Trophoblast cell (in vitro differentiated cells and primary cell): ENCODE measurements at regions not wholly inside any gene's neighbourhood (a gene's known extent, or its start where the extent isn't known, plus 50 kb on each side); places are given as distances from the start of the nearest gene placed in this dataset.

Experiments used
- DNase-seq, 2 donors: peaks; one replicate each; pipeline ENCODE4 v3.0.0-alpha.2; 2016
- H2AFZ ChIP-seq: 2 replicates; pipeline ENCODE4 v1.6.1; 2013; ENCODE audit warnings: low read length, moderate library complexity, mild to moderate bottlenecking; ENCODE audit not compliant: insufficient read depth, poor library complexity
- H2AK5ac ChIP-seq: 2 replicates; pipeline ENCODE4 v1.6.1; 2013; ENCODE audit warnings: mild to moderate bottlenecking, low read length
- H2BK120ac ChIP-seq: 2 replicates; pipeline ENCODE4 v1.6.1; 2013; ENCODE audit warnings: low read length, mild to moderate bottlenecking, moderate library complexity; ENCODE audit not compliant: insufficient read depth, poor library complexity
- H2BK12ac ChIP-seq: 2 replicates; pipeline ENCODE4 v1.6.1; 2013; ENCODE audit warnings: mild to moderate bottlenecking, low read length, moderate library complexity
- H2BK5ac ChIP-seq: 2 replicates; pipeline ENCODE4 v1.6.1; 2013; ENCODE audit warnings: low read length, low read depth, moderate library complexity, mild to moderate bottlenecking; ENCODE audit not compliant: poor library complexity
- H3K14ac ChIP-seq: 2 replicates; pipeline ENCODE4 v1.6.1; 2013; ENCODE audit warnings: mild to moderate bottlenecking, low read length
- H3K18ac ChIP-seq: 2 replicates; pipeline ENCODE4 v1.6.1; 2013; ENCODE audit warnings: mild to moderate bottlenecking, low read length
- H3K23ac ChIP-seq: 2 replicates; pipeline ENCODE4 v1.6.1; 2013; ENCODE audit warnings: low read length
- H3K27ac ChIP-seq: 2 replicates; pipeline ENCODE4 v1.5.1; 2013; ENCODE audit warnings: low read depth, mild to moderate bottlenecking, inconsistent platforms, low read length, moderate library complexity
- H3K27me3 ChIP-seq: 2 replicates; pipeline ENCODE4 v1.6.1; 2013; ENCODE audit warnings: inconsistent platforms, mild to moderate bottlenecking, low read length, moderate library complexity; ENCODE audit not compliant: insufficient read depth
- H3K36me3 ChIP-seq, 2 experiments: 1 replicate in 1 of 2; 2 replicates in 1 of 2; pipeline ENCODE4 v1.6.1; 2013; ENCODE audit warnings: low read length in 2 of 2, mild to moderate bottlenecking in 2 of 2, moderate library complexity in 1 of 2; ENCODE audit not compliant: insufficient read depth in 2 of 2, control insufficient read depth in 1 of 2
- H3K4ac ChIP-seq: 2 replicates; pipeline ENCODE4 v1.6.1; 2013; ENCODE audit warnings: low read depth, mild to moderate bottlenecking, low read length, moderate library complexity
- H3K4me1 ChIP-seq, 2 experiments: 1 replicate in 1 of 2; 2 replicates in 1 of 2; pipeline ENCODE4 v1.6.1; 2013; ENCODE audit warnings: low read length in 2 of 2, mild to moderate bottlenecking in 2 of 2, moderate library complexity in 1 of 2; ENCODE audit not compliant: insufficient read depth in 2 of 2, control insufficient read depth in 1 of 2
- H3K4me2 ChIP-seq: 2 replicates; pipeline ENCODE4 v1.6.1; 2013; ENCODE audit warnings: inconsistent platforms, mild to moderate bottlenecking, low read length, moderate library complexity
- H3K4me3 ChIP-seq: 2 replicates; pipeline ENCODE4 v1.5.1; 2013; ENCODE audit warnings: mild to moderate bottlenecking, low read depth, low read length, inconsistent platforms
- H3K79me1 ChIP-seq: one replicate; pipeline ENCODE4 v1.6.1; 2013; ENCODE audit warnings: low read length
- H3K79me2 ChIP-seq: 2 replicates; pipeline ENCODE4 v1.6.1; 2013; ENCODE audit warnings: low read length, mild to moderate bottlenecking; ENCODE audit not compliant: control insufficient read depth, insufficient read depth, poor library complexity
- H3K9ac ChIP-seq: 2 replicates; pipeline ENCODE4 v1.6.1; 2013; ENCODE audit warnings: mild to moderate bottlenecking, low read length
- H3K9me3 ChIP-seq: 2 replicates; pipeline ENCODE4 v1.6.1; 2013; ENCODE audit warnings: low read depth, mild to moderate bottlenecking, control low read depth, inconsistent platforms, low read length; ENCODE audit not compliant: insufficient read depth
- H4K12ac ChIP-seq: 2 replicates; pipeline ENCODE4 v1.6.1; 2013; ENCODE audit warnings: low read depth, mild to moderate bottlenecking, low read length, moderate library complexity
- H4K8ac ChIP-seq: 2 replicates; pipeline ENCODE4 v1.6.1; 2013; ENCODE audit warnings: low read depth, mild to moderate bottlenecking, low read length, moderate library complexity
- H4K91ac ChIP-seq: one replicate; pipeline ENCODE4 v1.6.1; 2013; ENCODE audit warnings: low read depth, mild to moderate bottlenecking, low read length, moderate library complexity
- WGBS: extraction: QIAGEN DNeasy Blood & Tissue Kit; methylation state at CpG from one replicate; pipeline ENCODE4 v1.1.7; 2013; ENCODE audit warnings: missing lambda C conversion rate; ENCODE audit not compliant: insufficient read length, insufficient coverage; ENCODE audit errors: extremely low coverage; 5-methylcytosine and 5-hydroxymethylcytosine counted together

- Histone ChIP-seq H3K18ac (no peak overlapping the region), H4K8ac (no peak overlapping the region), H3K27ac (no peak overlapping the region), H3K4me1 (no peaks in the 10 kb centered on the region), H2BK12ac (no peak overlapping the region), H2AFZ (no peak overlapping the region), H4K12ac (no peak overlapping the region), H3K4me3 (no peak overlapping the region), H3K14ac (no peak overlapping the region), H3K9me3 (no peaks in the 10 kb centered on the region), H3K4me2 (no peak overlapping the region), H3K9ac (no peak overlapping the region), H3K79me1 (no peaks in the 10 kb centered on the region), H3K79me2 (no peaks in the 10 kb centered on the region), H3K4ac (no peak overlapping the region), H2AK5ac (no peak overlapping the region), H3K36me3 (no peaks in the 10 kb centered on the region), H2BK5ac (no peak overlapping the region), H3K27me3 (no peaks in the 10 kb centered on the region), H4K91ac (no peak overlapping the region), H2BK120ac (no peak overlapping the region), H3K23ac (no peak overlapping the region)
- peak; percentile 2 to 70 for DNase-seq
These were observed 225.3 kb upstream of the FAM83B start for GRCh38 chr6:54621285-54621684.

GRCh38 chr6:54624216-54624615 lies 222.4 kb upstream of the FAM83B start:
- Histone ChIP-seq H3K27me3 (no peaks in the 10 kb centered on the region), H3K79me1 (no peaks in the 10 kb centered on the region), H3K14ac (no peak overlapping the region), H2BK5ac (no peak overlapping the region), H2BK120ac (no peak overlapping the region), H3K9me3 (no peaks in the 10 kb centered on the region), H3K27ac (no peak overlapping the region), H3K4me2 (no peak overlapping the region), H3K23ac (no peak overlapping the region), H2AK5ac (no peak overlapping the region), H4K8ac (no peak overlapping the region), H3K18ac (no peak overlapping the region), H3K79me2 (no peaks in the 10 kb centered on the region), H3K4me3 (no peak overlapping the region), H2AFZ (no peak overlapping the region), H4K12ac (no peak overlapping the region), H3K36me3 (no peaks in the 10 kb centered on the region), H3K9ac (no peak overlapping the region), H3K4me1 (no peaks in the 10 kb centered on the region), H2BK12ac (no peak overlapping the region), H4K91ac (no peak overlapping the region), H3K4ac (no peak overlapping the region)
- DNase-seq, result no peak
- no CpG with 5 or more reads among the region's 1 CpG for WGBS

GRCh38 chr6:54624779-54625178 lies 221.8 kb upstream of the FAM83B start:
- Histone ChIP-seq H2BK5ac (no peak overlapping the region), H3K18ac (no peak overlapping the region), H2BK120ac (no peak overlapping the region), H3K4me3 (no peak overlapping the region), H3K9ac (no peak overlapping the region), H3K4me2 (no peak overlapping the region), H2AFZ (no peak overlapping the region), H3K23ac (no peak overlapping the region), H3K27me3 (no peaks in the 10 kb centered on the region), H3K9me3 (no peaks in the 10 kb centered on the region), H3K4me1 (no peaks in the 10 kb centered on the region), H3K36me3 (no peaks in the 10 kb centered on the region), H4K8ac (no peak overlapping the region), H3K14ac (no peak overlapping the region), H4K91ac (no peak overlapping the region), H3K4ac (no peak overlapping the region), H4K12ac (no peak overlapping the region), H3K27ac (no peak overlapping the region), H2AK5ac (no peak overlapping the region), H3K79me1 (no peaks in the 10 kb centered on the region), H3K79me2 (no peaks in the 10 kb centered on the region), H2BK12ac (no peak overlapping the region)
- no peak for DNase-seq
- WGBS, result no CpG with 5 or more reads among the region's 5 CpGs

GRCh38 chr6:54629131-54629530 lies 217.4 kb upstream of the FAM83B start:
- Histone ChIP-seq H4K8ac (no peak overlapping the region), H3K27me3 (no peaks in the 10 kb centered on the region), H3K9me3 (no peaks in the 10 kb centered on the region), H2BK120ac (no peak overlapping the region), H3K14ac (no peak overlapping the region), H3K27ac (no peak overlapping the region), H2BK5ac (no peak overlapping the region), H4K91ac (no peak overlapping the region), H3K79me1 (no peaks in the 10 kb centered on the region), H3K18ac (no peak overlapping the region), H3K79me2 (no peaks in the 10 kb centered on the region), H3K4me3 (no peak overlapping the region), H3K4ac (no peak overlapping the region), H3K4me1 (no peaks in the 10 kb centered on the region), H2BK12ac (no peak overlapping the region), H3K36me3 (no peaks in the 10 kb centered on the region), H2AFZ (no peak overlapping the region), H2AK5ac (no peak overlapping the region), H3K23ac (no peak overlapping the region), H3K4me2 (no peak overlapping the region), H4K12ac (no peak overlapping the region), H3K9ac (no peak overlapping the region)
- no peak for DNase-seq
- WGBS, result no CpG with 5 or more reads among the region's 1 CpG
